Neural cell (in vitro differentiated cells): ENCODE measurements at regions not wholly inside any gene's neighbourhood (a gene's known extent, or its start where the extent isn't known, plus 50 kb on each side); places are given as distances from the start of the nearest gene placed in this dataset.

Source experiments
- H2AFZ ChIP-seq: fragments of 200-600, 300-800 bp; sonication (generic), shearing (Covaris generic); 2 replicates; pipeline ENCODE4 v1.6.0; 2014; ENCODE audit warnings: low read depth, mild to moderate bottlenecking, antibody characterized with exemption, low read length, moderate library complexity
- H3F3A ChIP-seq: fragments of 200-600 bp; shearing (Covaris generic); 2 replicates; pipeline ENCODE4 v1.6.1; 2016; ENCODE audit warnings: mild to moderate bottlenecking, moderate library complexity, mixed read lengths, antibody characterized with exemption, low read length; ENCODE audit not compliant: insufficient read depth, poor library complexity, severe bottlenecking
- H3K27ac ChIP-seq: fragments of 200-600, 300-800 bp; sonication (generic), shearing (Covaris generic); 2 replicates; pipeline ENCODE4 v1.5.1; 2014; ENCODE audit warnings: mild to moderate bottlenecking, low read length, moderate library complexity
- H3K27me3 ChIP-seq: fragments of 300-800, 200-600 bp; sonication (generic), shearing (Covaris generic); 2 replicates; pipeline ENCODE4 v1.6.0; 2014; ENCODE audit warnings: mild to moderate bottlenecking, low read depth, low read length, moderate library complexity; ENCODE audit not compliant: insufficient read depth
- H3K36me3 ChIP-seq: fragments of 300-800, 200-600 bp; sonication (generic), shearing (Covaris generic); 2 replicates; pipeline ENCODE4 v1.5.1; 2014; ENCODE audit warnings: mild to moderate bottlenecking, antibody characterized with exemption, low read length, moderate library complexity; ENCODE audit not compliant: insufficient read depth
- H3K4me2 ChIP-seq: fragments of 300-800, 200-600 bp; sonication (generic), shearing (Covaris generic); 2 replicates; pipeline ENCODE4 v1.6.0; 2014; ENCODE audit warnings: mild to moderate bottlenecking, low read length
- H3K4me3 ChIP-seq: fragments of 300-800, 200-600 bp; sonication (generic), shearing (Covaris generic); 2 replicates; pipeline ENCODE4 v1.5.1; 2014; ENCODE audit warnings: mild to moderate bottlenecking, low read length, moderate library complexity
- H3K79me2 ChIP-seq: fragments of 200-600 bp; shearing (Covaris generic); replicated peaks from 2 replicates; pipeline ENCODE4 v1.6.0; 2014; ENCODE audit warnings: mild to moderate bottlenecking, low read length, moderate library complexity; ENCODE audit not compliant: insufficient read depth
- H3K9ac ChIP-seq: fragments of 300-800, 200-600 bp; sonication (generic), shearing (Covaris generic); 2 replicates; pipeline ENCODE4 v1.6.1; 2016; ENCODE audit warnings: mild to moderate bottlenecking, low read length, mixed read lengths
- H3K9me2 ChIP-seq: fragments of 200-600 bp; shearing (Covaris generic); 2 replicates; pipeline ENCODE4 v1.6.1; 2016; ENCODE audit warnings: mild to moderate bottlenecking, low read length, mixed read lengths; ENCODE audit not compliant: insufficient read depth
- H3K9me3 ChIP-seq: fragments of 200-600, 300-800 bp; sonication (generic), shearing (Covaris generic); 2 replicates; pipeline ENCODE4 v1.6.1; 2016; ENCODE audit warnings: mild to moderate bottlenecking, mixed run types, low read length, moderate library complexity, mixed read lengths
- H4K20me1 ChIP-seq: fragments of 200-600 bp; shearing (Covaris generic); 2 replicates; pipeline ENCODE4 v1.6.1; 2016; ENCODE audit warnings: mild to moderate bottlenecking, mixed run types; ENCODE audit not compliant: insufficient read depth
- EP300 ChIP-seq: fragments of 450-650 bp; conservative IDR thresholded peaks from 2 replicates; pipeline ENCODE4 v1.6.1; 2014; ENCODE audit warnings: antibody characterized with exemption, mild to moderate bottlenecking, moderate library complexity; ENCODE audit not compliant: poor library complexity, severe bottlenecking
- EZH2 ChIP-seq: fragments of 200-600, 300-800 bp; shearing (Covaris generic), sonication (generic); IDR thresholded peaks from 2 replicates; pipeline ENCODE4 v1.6.1; 2014; ENCODE audit warnings: antibody characterized with exemption, low read length, borderline replicate concordance, mild to moderate bottlenecking; ENCODE audit not compliant: insufficient read depth, poor library complexity, severe bottlenecking
- MXI1 ChIP-seq: fragments of 450-650 bp; conservative IDR thresholded peaks from 2 replicates; pipeline ENCODE4 v1.6.1; 2014; ENCODE audit warnings: antibody characterized with exemption, mild to moderate bottlenecking; ENCODE audit not compliant: poor library complexity, severe bottlenecking
- POLR2AphosphoS5 ChIP-seq: IDR thresholded peaks from 2 replicates; pipeline ENCODE4 v1.6.1; 2012
- RAD21 ChIP-seq: fragments of 450-650 bp; conservative IDR thresholded peaks from 2 replicates; pipeline ENCODE4 v1.6.1; 2014; ENCODE audit warnings: antibody characterized with exemption, mild to moderate bottlenecking, moderate library complexity
- SMC3 ChIP-seq: fragments of 450-650 bp; conservative IDR thresholded peaks from 2 replicates; pipeline ENCODE4 v1.6.1; 2014; ENCODE audit warnings: antibody characterized with exemption, mild to moderate bottlenecking, moderate library complexity; ENCODE audit not compliant: poor library complexity
- TAF1 ChIP-seq: IDR thresholded peaks from 2 replicates; pipeline ENCODE4 v1.6.1; 2012; ENCODE audit warnings: low read depth
- TF ChIP-seq, protein P1 (sequence below): fragments of 450-650 bp; IDR thresholded peaks from 2 replicates; pipeline ENCODE4 v1.5.1; 2014; ENCODE audit warnings: antibody characterized with exemption, mild to moderate bottlenecking, moderate library complexity; ENCODE audit not compliant: poor library complexity, severe bottlenecking
- TF ChIP-seq, protein P2 (sequence below): IDR thresholded peaks from 2 replicates; pipeline ENCODE4 v1.6.1; 2012; ENCODE audit warnings: borderline replicate concordance

DNA sequence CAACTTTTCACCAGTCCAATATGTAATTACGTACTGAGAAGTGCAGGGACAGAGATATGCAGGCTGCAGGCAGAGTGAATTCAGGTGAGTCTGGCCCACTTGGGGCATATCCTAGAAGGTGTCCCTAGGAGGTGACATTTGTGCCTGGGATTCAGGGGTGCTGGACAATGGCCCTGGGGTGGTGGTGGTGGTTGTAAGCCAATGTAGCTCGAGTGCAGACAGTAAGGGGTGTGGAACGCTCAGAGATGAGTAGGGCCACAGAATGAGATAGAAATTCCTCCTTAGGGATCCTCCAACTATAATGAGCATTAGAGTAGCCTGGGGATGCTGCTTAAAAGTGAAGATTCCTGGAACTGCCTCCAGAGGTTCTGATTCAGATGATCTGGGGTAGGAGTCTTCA lies 221.7 kb upstream of the MPHOSPH6 start:
- Histone ChIP-seq H3K79me2 (no peaks in the 10 kb centered on the region), H3K4me3 (no peak overlapping the region), H2AFZ (no peak overlapping the region), H3K36me3 (no peaks in the 10 kb centered on the region), H3K9me3 (no peaks in the 10 kb centered on the region), H3K27me3 (no peaks in the 10 kb centered on the region), H3K9ac (no peak overlapping the region), H4K20me1 (no peaks in the 10 kb centered on the region), H3F3A (no peaks in the 10 kb centered on the region), H3K4me2 (no peak overlapping the region), H3K27ac (no peak overlapping the region), H3K9me2 (no peaks in the 10 kb centered on the region)
- TF ChIP-seq, protein P1, sequence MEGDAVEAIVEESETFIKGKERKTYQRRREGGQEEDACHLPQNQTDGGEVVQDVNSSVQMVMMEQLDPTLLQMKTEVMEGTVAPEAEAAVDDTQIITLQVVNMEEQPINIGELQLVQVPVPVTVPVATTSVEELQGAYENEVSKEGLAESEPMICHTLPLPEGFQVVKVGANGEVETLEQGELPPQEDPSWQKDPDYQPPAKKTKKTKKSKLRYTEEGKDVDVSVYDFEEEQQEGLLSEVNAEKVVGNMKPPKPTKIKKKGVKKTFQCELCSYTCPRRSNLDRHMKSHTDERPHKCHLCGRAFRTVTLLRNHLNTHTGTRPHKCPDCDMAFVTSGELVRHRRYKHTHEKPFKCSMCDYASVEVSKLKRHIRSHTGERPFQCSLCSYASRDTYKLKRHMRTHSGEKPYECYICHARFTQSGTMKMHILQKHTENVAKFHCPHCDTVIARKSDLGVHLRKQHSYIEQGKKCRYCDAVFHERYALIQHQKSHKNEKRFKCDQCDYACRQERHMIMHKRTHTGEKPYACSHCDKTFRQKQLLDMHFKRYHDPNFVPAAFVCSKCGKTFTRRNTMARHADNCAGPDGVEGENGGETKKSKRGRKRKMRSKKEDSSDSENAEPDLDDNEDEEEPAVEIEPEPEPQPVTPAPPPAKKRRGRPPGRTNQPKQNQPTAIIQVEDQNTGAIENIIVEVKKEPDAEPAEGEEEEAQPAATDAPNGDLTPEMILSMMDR: no peak
- no peak for TF ChIP-seq POLR2AphosphoS5
- TF ChIP-seq EP300: no peak
- no peak for TF ChIP-seq MXI1
- no peak for TF ChIP-seq EZH2
- no peak for TF ChIP-seq RAD21

DNA sequence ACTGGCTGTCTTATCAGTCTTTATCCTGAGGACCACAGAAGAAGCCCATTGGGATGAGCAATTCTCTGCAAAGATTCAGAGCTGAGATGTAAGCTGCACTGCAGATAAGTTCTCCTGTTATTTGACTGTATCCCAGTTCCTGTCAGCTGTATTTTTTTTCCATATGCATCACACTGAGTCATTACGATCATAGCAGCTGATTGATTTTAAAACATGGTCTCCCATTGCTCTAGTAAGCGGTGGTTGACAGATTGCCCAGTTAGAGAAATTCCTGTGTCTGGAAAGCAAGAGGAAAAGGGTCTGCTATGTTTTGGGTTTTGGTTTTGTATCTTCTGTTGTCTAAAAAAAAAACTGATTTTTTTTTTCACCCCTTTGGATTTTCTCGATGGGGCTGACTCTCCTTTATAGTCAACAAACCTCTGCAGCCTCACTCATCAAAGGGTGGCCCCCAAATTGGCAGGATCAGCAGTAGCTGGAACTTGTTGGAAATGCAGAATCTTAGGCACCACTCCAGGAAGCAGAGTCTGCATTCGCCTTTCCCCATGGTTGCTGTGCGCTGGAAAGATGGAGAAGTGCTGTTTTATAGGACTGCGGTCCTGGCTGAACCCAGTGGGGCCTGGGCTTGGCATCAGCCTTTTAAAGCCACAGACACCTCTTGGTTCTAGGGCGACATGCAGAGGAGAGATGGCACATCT lies 220.1 kb upstream of the MPHOSPH6 start:
- Histone ChIP-seq H2AFZ (no peak overlapping the region), H3K4me2 (no peak overlapping the region)
- TF ChIP-seq, protein P1: no peak
- TF ChIP-seq EZH2: no peak
- no peak for TF ChIP-seq SMC3
- TF ChIP-seq TAF1: no peak
- no peak for TF ChIP-seq POLR2AphosphoS5
- TF ChIP-seq EP300: no peak

DNA sequence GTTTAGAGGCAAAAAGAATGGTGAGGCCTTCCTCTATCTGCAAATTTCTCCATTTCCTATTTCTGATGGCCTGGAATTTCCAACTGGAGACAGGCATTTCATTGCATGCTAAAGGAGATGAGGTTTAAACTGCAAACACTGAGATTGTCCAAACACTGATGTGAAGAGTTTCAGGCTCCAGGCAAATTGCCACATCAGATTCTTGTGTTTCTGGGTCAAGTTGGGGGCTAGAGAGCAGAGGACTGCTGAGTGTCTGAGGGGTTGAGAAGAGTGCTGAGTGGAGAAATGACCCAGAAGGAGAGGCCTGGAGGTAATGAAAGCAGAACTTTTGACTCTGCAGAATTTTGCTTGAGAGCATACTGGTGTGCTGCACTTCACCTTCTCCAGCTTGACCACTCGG lies 216.7 kb upstream of the MPHOSPH6 start:
- H3K9ac ChIP-seq: no peak overlapping the region
- no peak overlapping the region for H3K4me2 ChIP-seq
- H3K27me3 ChIP-seq: no peaks in the 10 kb centered on the region
- no peaks in the 10 kb centered on the region for H3K9me3 ChIP-seq
- no peak overlapping the region for H3K4me3 ChIP-seq
- no peaks in the 10 kb centered on the region for H3F3A ChIP-seq
- no peaks in the 10 kb centered on the region for H4K20me1 ChIP-seq
- H3K27ac ChIP-seq: no peak overlapping the region
- no peaks in the 10 kb centered on the region for H3K9me2 ChIP-seq
- H3K79me2 ChIP-seq: no peaks in the 10 kb centered on the region
- TF ChIP-seq POLR2AphosphoS5: no peak
- TF ChIP-seq MXI1: no peak
- TF ChIP-seq TAF1: no peak
- TF ChIP-seq, protein P2, sequence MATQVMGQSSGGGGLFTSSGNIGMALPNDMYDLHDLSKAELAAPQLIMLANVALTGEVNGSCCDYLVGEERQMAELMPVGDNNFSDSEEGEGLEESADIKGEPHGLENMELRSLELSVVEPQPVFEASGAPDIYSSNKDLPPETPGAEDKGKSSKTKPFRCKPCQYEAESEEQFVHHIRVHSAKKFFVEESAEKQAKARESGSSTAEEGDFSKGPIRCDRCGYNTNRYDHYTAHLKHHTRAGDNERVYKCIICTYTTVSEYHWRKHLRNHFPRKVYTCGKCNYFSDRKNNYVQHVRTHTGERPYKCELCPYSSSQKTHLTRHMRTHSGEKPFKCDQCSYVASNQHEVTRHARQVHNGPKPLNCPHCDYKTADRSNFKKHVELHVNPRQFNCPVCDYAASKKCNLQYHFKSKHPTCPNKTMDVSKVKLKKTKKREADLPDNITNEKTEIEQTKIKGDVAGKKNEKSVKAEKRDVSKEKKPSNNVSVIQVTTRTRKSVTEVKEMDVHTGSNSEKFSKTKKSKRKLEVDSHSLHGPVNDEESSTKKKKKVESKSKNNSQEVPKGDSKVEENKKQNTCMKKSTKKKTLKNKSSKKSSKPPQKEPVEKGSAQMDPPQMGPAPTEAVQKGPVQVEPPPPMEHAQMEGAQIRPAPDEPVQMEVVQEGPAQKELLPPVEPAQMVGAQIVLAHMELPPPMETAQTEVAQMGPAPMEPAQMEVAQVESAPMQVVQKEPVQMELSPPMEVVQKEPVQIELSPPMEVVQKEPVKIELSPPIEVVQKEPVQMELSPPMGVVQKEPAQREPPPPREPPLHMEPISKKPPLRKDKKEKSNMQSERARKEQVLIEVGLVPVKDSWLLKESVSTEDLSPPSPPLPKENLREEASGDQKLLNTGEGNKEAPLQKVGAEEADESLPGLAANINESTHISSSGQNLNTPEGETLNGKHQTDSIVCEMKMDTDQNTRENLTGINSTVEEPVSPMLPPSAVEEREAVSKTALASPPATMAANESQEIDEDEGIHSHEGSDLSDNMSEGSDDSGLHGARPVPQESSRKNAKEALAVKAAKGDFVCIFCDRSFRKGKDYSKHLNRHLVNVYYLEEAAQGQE: no peak
- TF ChIP-seq RAD21: no peak
- no peak for TF ChIP-seq EP300
- TF ChIP-seq EZH2: no peak
- TF ChIP-seq, protein P1: no peak
- no peak for TF ChIP-seq SMC3
- no peak overlapping the region for H2AFZ ChIP-seq
- H3K36me3 ChIP-seq: no peaks in the 10 kb centered on the region

More for the DNA sequence above, 220.1 kb upstream of the MPHOSPH6 start:
- H3K36me3 ChIP-seq: no peaks in the 10 kb centered on the region
- H3K4me3 ChIP-seq: no peak overlapping the region
- no peaks in the 10 kb centered on the region for H3K79me2 ChIP-seq
- no peak overlapping the region for H3K27ac ChIP-seq
- H3K9me3 ChIP-seq: no peaks in the 10 kb centered on the region
- H3F3A ChIP-seq: no peaks in the 10 kb centered on the region
- no peaks in the 10 kb centered on the region for H3K27me3 ChIP-seq
- H3K9ac ChIP-seq: no peak overlapping the region
- no peaks in the 10 kb centered on the region for H4K20me1 ChIP-seq
- no peaks in the 10 kb centered on the region for H3K9me2 ChIP-seq
